Embryonic facial prominence (tissue), 1 donor: ENCODE measurements at regions not wholly inside any gene's neighbourhood (a gene's known extent, or its start where the extent isn't known, plus 50 kb on each side); places are given as distances from the start of the nearest gene placed in this dataset.
"Not testable (repeated sequence)": the region's sequence is repeated elsewhere in the genome, so short reads cannot be mapped to it uniquely, and the experiment has no call there.

Experiments used
- DNase-seq: peaks from one replicate; pipeline ENCODE4 v3.0.0-alpha.2; 2016; ENCODE audit errors: extremely low spot score

DNA sequence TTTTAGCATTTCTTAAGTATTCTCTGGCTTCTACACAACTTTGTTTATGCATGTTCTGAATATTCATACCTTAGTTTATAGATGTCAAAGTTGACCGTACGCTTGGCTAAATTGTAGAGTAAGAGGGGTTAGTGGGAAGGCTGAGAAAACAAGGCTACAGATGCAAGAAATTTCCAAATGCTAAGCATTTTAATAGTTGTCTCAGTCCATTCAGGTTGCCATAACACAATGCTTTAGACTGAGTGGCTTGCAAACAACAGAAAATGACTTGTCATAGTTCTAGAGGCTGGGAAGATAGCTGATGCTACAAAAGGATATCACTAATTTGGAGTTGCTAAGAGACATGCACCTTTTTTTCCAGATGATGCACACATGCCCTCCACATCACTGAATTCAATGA lies 53.0 kb upstream of the C1QTNF3 start:
- DNase-seq: not testable (repeated sequence)

GRCh38 chr5:34099891-34100290 lies 56.9 kb upstream of the C1QTNF3 start:
- not testable (repeated sequence) for DNase-seq

GRCh38 chr5:34101567-34101966 lies 58.6 kb upstream of the C1QTNF3 start:
- not testable (repeated sequence) for DNase-seq

- DNase-seq: not testable (repeated sequence)
These were observed 65.9 kb upstream of the C1QTNF3 start for GRCh38 chr5:34108897-34109296.

GRCh38 chr5:34124280-34124679 lies 81.3 kb upstream of the C1QTNF3 start:
- DNase-seq: not testable (repeated sequence)

GRCh38 chr5:34125354-34125753 lies 82.3 kb upstream of the C1QTNF3 start:
- DNase-seq: not testable (repeated sequence)

DNA sequence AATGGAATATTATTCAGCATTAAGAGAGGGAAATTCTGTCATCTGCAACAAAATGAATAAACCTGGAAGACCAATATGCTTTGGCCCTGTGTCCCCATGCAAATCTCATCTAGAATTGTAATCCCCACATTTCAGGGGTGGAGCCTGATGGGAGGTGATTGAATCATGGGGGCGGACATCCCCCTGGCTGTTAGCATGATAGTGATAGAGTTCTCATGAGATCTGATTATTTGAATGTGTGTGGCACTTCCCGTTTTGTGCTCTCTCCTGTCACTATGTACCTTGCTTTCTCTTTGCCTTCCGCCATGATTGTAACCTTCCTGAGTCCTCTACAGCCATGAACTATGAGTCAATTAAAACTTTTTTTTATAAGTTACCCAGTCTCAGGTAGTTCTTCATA lies 83.7 kb upstream of the C1QTNF3 start:
- DNase-seq: not testable (repeated sequence)

GRCh38 chr5:34127818-34128217 lies 84.8 kb upstream of the C1QTNF3 start:
- not testable (repeated sequence) for DNase-seq

DNA sequence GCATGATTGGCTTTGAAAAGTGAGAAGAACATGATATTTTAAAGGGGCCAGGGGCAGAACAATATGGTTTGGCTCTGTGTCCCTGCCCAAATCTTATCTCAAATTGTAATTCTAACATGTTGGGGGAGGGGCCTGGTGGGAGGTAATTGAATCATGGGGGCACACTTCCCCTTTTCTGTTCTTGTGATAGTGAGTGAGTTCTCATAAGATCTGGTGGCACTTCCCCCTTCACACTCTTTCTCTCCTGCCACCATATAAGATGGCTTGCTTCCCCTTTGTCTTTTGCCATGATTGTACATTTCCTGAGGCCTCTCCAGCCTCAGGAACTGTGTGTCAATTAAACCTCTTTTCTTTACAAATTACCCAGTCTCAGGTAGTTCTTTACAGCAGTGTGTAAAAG lies 85.9 kb upstream of the C1QTNF3 start:
- DNase-seq: not testable (repeated sequence)

DNA sequence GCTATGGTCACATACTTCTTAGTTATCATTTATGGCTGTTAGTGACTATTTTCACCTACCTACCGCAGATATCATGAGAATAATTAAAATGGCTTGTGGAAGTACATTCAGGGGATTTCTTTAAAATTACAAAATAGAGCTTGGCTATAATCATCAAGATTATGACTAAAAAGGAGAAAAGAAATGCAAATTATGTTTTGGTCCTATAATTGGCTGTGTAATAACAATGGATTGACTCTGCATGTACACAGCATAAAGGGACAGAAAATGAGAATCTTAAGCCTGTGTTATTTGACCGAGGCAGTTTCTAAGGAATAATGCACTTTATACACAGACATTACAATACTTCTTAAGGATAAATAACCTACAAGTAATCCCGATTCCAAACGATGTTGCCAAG lies 112.0 kb upstream of the C1QTNF3 start:
- not testable (repeated sequence) for DNase-seq

- not testable (repeated sequence) for DNase-seq
These were observed 113.8 kb upstream of the C1QTNF3 start for GRCh38 chr5:34156703-34157414.

DNA sequence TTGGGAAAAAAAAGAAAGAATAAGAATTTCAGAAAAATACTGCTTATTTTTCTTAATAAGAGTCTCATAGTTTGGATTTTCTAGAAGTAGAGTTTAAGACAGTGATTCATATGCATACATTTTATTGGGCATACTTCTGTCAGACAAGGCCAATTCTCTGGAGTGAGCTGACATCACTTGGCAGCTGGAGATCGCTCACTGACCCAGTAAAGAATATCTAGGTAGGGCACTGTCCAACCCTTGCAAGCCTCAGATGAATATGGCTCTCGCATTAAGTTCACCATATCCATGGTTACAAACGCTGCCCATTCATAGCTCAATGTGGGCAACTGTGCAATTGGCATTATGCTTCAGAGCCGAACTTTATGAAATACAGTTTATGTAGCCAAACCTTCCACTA lies 117.9 kb upstream of the C1QTNF3 start:
- not testable (repeated sequence) for DNase-seq

DNA sequence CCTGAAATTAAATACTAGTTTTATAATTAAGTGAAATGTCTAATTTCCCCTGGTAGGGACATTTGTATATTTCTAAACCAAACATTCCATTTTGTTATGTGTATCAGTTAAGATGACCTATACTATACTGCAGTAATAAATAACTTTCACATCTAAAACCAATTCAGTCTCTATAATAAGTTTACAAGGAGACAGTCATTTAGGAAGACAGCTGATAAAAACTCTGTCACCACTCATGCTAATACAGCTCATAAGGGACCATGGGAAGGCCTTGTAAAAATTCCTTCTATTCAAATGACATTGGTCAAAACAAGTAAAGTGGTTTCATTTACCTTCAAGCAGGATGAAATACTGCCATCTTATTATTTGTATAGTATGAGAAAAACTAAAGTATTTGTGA lies 128.4 kb upstream of the C1QTNF3 start:
- not testable (repeated sequence) for DNase-seq

DNA sequence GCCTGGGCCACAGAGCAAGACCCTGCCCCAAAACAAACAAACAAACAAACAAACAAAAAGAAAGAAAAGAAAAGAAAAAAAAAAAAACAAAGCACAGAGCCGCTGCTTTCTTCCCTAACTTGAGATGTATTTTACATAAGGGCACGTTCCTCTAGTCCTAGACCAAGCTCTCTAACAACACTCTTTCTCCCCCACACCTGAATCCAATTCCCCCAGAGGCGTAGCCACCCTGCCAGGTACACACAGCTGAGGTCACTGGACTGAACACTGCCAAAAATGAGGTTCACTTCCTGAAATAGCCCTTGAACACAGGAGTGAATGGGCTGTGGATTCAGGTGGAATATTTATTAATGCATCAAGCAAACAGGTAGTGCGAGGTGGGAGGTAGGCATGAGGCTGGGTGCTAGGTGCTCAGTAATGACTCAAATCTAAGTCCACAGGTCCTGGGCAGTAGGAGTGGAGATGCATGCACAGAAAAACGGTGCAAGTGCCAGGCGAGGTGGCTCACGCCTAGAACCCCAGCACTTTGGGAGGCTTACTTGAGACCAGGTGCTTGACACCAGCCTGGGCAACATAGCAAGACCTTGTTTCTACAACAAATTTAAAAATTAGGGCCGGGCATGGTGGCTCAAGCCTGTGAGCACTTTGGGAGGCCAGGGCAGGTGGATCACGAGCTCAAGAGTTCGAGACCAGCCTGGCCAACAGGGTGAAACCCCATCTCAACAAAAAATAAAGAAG lies 136.6 kb upstream of the C1QTNF3 start:
- not testable (repeated sequence) for DNase-seq

GRCh38 chr5:34180225-34180624 lies 137.2 kb upstream of the C1QTNF3 start:
- not testable (repeated sequence) for DNase-seq

DNA sequence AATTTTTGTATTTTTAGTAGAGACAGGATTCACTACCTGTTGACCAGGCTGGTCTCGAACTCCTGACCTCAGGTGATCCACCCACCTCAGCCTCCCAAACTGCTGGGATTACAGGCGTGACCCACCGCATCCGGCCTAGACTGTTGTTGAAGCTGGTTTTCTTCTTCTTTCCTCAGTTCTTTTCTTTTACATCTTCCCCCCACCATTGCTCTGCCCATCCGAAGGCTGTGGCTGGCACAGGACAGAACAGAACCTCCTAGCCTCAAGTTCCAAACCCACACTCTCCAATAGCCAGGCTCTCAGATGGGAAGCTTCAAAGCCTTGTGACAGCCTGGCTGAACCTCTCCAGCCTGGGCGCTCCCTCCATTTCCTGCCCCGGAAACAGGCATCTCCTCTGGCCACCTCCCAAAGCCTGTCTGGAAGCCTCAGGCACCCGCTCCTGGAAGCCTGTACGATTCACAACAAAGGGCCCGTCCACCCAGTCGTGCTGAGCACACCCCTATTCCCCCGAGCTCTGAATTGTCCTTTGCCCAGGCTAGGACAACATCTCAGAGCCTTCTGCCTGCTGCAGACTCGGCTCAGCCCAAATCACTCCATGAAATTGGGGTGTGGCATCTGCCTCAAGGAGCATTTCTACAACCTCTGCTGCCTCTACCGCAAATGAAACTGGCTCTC lies 138.1 kb upstream of the C1QTNF3 start:
- DNase-seq: not testable (repeated sequence)

DNA sequence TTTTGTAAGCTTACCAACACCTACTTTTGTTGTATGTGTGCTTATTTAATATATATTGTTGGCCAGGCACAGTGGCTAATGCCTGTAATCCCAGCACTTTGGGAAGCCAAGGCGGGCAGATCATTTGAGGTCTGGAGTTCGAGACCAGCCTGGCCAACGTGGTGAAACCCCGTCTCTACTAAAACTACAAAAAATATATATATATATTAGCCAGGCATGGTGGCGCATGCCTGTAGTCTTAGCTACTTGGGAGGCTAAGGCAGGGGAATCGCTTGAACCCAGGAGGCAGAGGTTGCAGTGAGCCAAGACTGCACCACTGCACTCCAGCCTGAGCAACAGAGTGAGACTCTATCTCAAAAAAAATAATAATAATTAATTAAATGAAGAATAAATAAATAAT lies 142.0 kb upstream of the C1QTNF3 start:
- DNase-seq: not testable (repeated sequence)

- not testable (repeated sequence) for DNase-seq
These were observed 142.6 kb upstream of the C1QTNF3 start for GRCh38 chr5:34185572-34185971.

GRCh38 chr5:34186108-34186507 lies 143.1 kb upstream of the C1QTNF3 start:
- DNase-seq: not testable (repeated sequence)

- DNase-seq: not testable (repeated sequence)
These were observed 143.9 kb upstream of the C1QTNF3 start for GRCh38 chr5:34186865-34187264.

- DNase-seq: not testable (repeated sequence)
These were observed 144.4 kb upstream of the C1QTNF3 start for GRCh38 chr5:34187441-34187840.
